Activated CD4-positive, CD25-positive, alpha-beta regulatory T cell treated with anti-CD3 and anti-CD28 coated beads, Interleukin-2, amount 50 U/mL, for 72 hours (primary cell): ENCODE measurements at regions not wholly inside any gene's neighbourhood (a gene's known extent, or its start where the extent isn't known, plus 50 kb on each side); places are given as distances from the start of the nearest gene placed in this dataset.
"Not testable (repeated sequence)": the region's sequence is repeated elsewhere in the genome, so short reads cannot be mapped to it uniquely, and the experiment has no call there.

Experiments used
- DNase-seq: peaks from one replicate; pipeline ENCODE4 v3.0.0; 2021

DNA sequence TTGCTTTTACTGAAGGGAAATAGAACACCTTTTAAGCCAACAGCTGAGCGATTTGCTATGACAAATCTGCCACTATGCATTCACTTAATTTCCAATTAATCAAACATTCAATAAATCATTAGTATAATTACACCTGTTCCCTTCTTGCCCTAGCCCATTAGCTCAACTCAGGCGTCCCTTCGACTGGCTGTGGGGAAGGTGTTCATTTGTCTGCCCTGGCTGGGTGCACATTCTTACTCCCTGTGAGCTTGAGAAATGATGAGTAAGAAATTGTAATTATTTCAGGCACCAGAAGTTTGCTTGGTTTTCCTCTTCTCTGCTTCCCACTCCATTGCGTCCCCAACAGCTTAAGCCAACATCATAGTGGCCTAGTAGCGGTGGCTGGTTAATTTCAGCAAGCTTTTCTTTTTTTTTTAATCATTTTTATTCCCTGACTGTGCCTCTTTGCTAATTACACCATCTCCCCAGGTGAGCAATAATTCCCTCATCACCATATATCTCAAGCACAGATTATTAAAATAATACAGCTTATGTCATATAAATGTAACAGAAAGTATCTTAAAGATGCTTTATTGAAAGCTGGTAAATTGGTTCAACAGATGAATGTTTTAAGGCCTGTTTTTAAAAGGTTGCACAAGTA lies 623.9 kb upstream of the RBFOX1 start:
- no peak for DNase-seq

- no peak for DNase-seq
These were observed 628.2 kb upstream of the RBFOX1 start for GRCh38 chr16:6704306-6704930.

DNA sequence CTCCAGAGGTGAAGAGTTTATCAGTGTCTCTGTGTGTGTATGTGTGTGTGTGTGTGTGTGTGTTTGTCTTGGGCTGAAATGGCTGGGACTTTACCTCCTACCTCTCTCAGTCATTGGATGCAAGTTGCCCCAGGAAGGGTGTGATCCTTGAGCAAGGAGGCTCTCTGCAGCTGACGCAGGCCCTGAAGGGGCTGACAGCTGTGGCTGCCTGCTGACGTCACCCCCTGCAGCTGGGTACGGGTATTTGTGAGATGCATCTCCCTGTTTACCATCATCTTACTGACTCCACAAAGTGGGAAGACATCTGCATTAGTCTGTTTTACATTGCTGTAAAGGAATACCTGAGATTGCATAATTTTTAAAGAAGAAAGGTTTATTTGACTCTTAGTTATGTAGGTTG lies 631.5 kb upstream of the RBFOX1 start:
- no peak for DNase-seq

DNA sequence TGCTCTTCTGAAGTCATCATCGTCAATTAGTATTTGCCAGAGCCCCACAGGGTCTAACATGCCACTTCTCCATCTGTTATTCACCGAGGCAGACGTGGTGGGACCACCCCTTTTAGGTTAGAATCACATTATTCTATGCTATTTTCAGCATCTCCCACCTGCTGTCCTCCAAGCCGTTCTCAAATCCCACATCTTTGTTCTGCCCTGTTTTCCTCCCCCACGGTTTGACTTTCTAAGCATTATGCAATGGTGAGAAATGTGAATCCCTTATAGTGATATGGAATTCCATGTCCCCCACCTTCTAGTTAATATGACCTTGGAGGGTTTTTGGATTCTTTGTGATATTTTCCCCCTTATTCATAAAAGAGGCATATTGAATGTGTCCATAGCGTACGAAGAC lies 634.1 kb upstream of the RBFOX1 start:
- DNase-seq, result no peak

GRCh38 chr16:6695666-6696065 lies 637.0 kb upstream of the RBFOX1 start:
- DNase-seq, result no peak

GRCh38 chr16:6694636-6695035 lies 638.0 kb upstream of the RBFOX1 start:
- DNase-seq, result no peak

- DNase-seq, result not testable (repeated sequence)
These were observed 639.2 kb upstream of the RBFOX1 start for GRCh38 chr16:6693418-6693817.

DNA sequence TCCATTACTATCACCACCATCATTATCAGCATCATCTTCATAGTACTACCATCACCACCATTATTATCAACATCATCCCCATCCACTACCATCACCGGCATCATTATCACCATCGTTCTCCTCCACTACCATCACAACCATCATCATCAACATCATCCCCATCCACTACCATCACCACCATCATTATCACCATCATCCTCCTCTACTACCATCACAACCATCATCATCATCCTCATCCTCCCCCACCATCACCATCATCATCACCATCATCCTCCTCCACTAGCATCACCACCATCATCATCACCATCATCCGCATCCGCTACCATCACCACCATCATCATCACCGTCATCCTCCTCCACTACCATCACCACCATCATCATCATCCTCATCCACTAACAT lies 639.8 kb upstream of the RBFOX1 start:
- no peak for DNase-seq

DNA sequence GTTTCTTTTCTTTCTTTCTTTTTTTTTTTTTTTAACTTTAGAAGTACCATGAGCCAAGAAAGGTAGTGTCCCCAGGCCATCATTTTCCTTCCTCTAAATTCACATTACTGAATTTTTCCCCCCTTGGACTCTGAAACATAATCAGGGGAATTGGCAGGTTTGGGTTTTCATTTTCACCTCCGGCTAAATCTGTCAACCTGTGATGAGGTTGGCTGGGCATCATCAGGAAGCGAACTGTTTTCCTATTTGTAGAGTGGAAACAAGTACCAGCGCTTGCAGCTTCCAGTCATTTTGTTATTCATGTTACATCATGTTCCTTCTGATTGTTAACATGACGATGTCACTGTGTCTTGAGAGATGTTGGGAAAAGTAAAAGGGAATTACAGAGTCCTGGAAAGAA lies 641.9 kb upstream of the RBFOX1 start:
- no peak for DNase-seq

- no peak for DNase-seq
These were observed 643.0 kb upstream of the RBFOX1 start for GRCh38 chr16:6689643-6690042.

DNA sequence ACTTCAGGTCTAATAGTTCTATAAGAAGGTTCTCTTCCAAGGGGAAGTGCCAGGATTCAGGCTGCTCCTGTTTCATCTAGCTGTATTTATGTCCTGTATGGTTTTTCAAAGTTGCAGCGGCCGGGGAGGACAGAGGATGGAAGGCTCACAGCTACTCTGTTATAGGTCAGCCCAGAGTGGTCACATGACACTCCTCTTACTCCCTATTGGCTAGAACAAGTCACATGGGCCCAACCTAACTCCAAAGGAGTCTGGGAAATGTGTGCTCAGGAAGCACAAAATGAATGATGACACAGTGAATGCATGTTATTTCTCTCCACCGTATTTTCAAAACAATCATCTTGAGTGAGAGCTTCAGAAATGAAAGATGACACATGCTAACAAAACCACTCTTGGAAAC lies 645.1 kb upstream of the RBFOX1 start:
- DNase-seq, result no peak

GRCh38 chr16:6684076-6684673 lies 648.5 kb upstream of the RBFOX1 start:
- no peak for DNase-seq

GRCh38 chr16:6682142-6682811 lies 650.4 kb upstream of the RBFOX1 start:
- no peak for DNase-seq

GRCh38 chr16:6678586-6678985 lies 654.1 kb upstream of the RBFOX1 start:
- no peak for DNase-seq

DNA sequence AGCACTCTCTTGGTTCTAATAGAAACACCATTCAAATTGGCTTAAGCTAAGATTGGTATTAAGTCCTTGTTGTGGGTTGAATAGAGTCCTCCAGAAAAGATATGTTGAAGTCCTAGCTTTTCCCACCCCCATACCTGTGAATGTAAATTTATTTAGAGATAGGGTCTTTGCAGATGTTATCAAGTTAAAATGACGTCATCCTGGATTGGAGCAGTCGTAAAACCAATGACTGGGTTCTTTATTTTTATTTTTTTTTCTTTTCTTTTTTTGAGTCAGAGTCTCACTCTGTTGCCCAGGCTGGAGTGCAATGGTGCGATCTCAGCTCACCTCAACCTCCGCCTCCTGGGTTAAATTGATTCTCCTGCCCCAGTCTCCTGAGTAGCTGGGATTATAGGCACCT lies 658.6 kb upstream of the RBFOX1 start:
- no peak for DNase-seq

DNA sequence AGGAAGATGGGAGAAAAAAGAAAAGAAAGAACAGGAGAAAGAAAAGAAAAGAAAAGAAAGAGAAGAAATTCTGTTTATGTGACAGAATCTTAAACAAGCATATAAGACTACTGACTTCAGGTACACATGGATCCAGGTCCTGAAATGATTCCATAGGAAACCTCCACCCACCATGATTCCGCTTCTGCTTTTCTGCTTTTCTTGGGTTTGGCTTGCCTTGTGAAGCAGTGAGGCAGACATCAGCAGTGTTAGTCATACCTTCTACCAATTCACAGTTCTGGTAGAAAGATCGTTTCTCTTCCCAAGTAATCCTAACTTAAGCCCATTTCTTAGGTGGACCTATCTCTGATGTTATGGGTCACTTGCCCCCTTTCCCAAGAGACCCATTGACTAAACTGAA lies 660.1 kb upstream of the RBFOX1 start:
- no peak for DNase-seq

- no peak for DNase-seq
These were observed 665.3 kb upstream of the RBFOX1 start for GRCh38 chr16:6667393-6667792.

DNA sequence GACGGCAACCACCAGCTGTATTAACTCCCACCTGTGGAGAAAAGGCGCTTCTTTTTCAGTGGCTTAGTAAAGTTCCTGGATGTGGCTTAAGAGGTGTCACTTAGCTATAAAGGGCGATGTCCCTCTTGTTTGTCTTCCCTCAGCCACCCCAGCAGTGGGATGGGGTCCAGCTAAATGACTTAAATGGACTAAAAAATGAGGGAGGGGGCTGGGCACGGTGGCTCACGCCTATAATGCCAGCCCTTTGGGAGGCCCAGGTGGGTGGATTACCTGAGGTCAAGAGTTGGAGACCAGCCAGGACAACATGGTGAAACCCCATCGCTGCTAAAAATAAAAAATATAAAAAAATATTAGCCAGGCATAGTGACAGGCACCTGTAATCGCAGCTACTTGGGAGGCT lies 667.5 kb upstream of the RBFOX1 start:
- DNase-seq, result no peak

- no peak for DNase-seq
These were observed 669.0 kb upstream of the RBFOX1 start for GRCh38 chr16:6663668-6664067.

- no peak for DNase-seq
These were observed 675.9 kb upstream of the RBFOX1 start for GRCh38 chr16:6656760-6657159.

DNA sequence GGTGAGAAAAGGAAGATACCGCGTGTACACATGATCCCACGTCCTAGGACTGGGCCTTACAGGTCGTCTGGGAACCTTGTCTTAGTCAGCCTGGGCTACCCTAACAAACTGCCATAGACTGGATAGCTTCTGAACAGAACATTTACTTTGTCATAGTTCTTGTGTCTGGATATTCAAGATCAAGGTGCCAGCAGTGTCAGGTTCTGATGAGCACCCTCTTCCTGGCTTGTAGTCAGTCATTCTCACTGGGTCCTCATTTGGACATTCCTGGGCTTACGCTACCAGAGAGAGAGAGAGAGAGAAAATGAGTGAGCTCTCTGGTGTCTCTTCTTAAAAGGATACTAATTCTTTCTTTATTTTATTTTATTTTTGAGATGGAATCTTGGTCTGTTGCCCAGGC lies 685.8 kb upstream of the RBFOX1 start:
- DNase-seq, result no peak

GRCh38 chr16:6645768-6646568 lies 686.7 kb upstream of the RBFOX1 start:
- no peak for DNase-seq

- no peak for DNase-seq
These were observed 687.7 kb upstream of the RBFOX1 start for GRCh38 chr16:6644916-6645315.
